ENCODE measurements at regions not wholly inside any gene's neighbourhood (a gene's known extent, or its start where the extent isn't known, plus 50 kb on each side); places are given as distances from the start of the nearest gene placed in this dataset.

- Histone ChIP-seq H3K4me3 (ENCODE audit: low read length) (no peak overlapping the region), H3K27ac (ENCODE audit: low read depth in 1 of 2, low read length in 2 of 2) (no peak overlapping the region), H3K9me3 (ENCODE audit: control insufficient read depth in 1 of 2, insufficient read depth in 1 of 2, low read length in 2 of 2) (no peaks in the 10 kb centered on the region), H3K36me3 (ENCODE audit: insufficient read depth, low read length) (no peaks in the 10 kb centered on the region), H3K27me3 (ENCODE audit: control insufficient read depth in 1 of 2, insufficient read depth in 2 of 2, low read length in 2 of 2) (peaks cover 3 to 14% of the 10 kb centered on the region in 2 experiments), H3K4me1 (ENCODE audit: insufficient read depth, low read length) (no peaks in the 10 kb centered on the region)
- no peak for DNase-seq
- POLR2A ChIA-PET, result no interaction called here
- CTCF ChIA-PET, result interaction anchor here (1.0 kb wide), 1 partner anchor 20 kb away, joined by 3 read pairs; no protein-coding TSS in a partner anchor
- no peak overlapping the region for H3K27ac Mint-ChIP-seq
- no peak overlapping the region for H3K4me3 Mint-ChIP-seq
- H3K36me3 Mint-ChIP-seq (ENCODE audit: low read depth), result no peaks in the 10 kb centered on the region
- ATAC-seq (ENCODE audit: poor library complexity), result no peak
- intact Hi-C loops (cut with DNase I, micrococcal nuclease), result no loop called here
- H3K27me3 Mint-ChIP-seq, result peaks cover 37% of the 10 kb centered on the region
- H3K4me1 Mint-ChIP-seq (ENCODE audit: low read depth), result no peaks in the 10 kb centered on the region
- TF ChIP-seq, protein P1, sequence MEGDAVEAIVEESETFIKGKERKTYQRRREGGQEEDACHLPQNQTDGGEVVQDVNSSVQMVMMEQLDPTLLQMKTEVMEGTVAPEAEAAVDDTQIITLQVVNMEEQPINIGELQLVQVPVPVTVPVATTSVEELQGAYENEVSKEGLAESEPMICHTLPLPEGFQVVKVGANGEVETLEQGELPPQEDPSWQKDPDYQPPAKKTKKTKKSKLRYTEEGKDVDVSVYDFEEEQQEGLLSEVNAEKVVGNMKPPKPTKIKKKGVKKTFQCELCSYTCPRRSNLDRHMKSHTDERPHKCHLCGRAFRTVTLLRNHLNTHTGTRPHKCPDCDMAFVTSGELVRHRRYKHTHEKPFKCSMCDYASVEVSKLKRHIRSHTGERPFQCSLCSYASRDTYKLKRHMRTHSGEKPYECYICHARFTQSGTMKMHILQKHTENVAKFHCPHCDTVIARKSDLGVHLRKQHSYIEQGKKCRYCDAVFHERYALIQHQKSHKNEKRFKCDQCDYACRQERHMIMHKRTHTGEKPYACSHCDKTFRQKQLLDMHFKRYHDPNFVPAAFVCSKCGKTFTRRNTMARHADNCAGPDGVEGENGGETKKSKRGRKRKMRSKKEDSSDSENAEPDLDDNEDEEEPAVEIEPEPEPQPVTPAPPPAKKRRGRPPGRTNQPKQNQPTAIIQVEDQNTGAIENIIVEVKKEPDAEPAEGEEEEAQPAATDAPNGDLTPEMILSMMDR (IDR thresholded peaks at IDR 0.05), result no peak
- no peaks in the 10 kb centered on the region for H3K9me3 Mint-ChIP-seq
These were observed 183.6 kb downstream of the ANXA2 start for GRCh38 chr15:60214201-60214600.

DNA sequence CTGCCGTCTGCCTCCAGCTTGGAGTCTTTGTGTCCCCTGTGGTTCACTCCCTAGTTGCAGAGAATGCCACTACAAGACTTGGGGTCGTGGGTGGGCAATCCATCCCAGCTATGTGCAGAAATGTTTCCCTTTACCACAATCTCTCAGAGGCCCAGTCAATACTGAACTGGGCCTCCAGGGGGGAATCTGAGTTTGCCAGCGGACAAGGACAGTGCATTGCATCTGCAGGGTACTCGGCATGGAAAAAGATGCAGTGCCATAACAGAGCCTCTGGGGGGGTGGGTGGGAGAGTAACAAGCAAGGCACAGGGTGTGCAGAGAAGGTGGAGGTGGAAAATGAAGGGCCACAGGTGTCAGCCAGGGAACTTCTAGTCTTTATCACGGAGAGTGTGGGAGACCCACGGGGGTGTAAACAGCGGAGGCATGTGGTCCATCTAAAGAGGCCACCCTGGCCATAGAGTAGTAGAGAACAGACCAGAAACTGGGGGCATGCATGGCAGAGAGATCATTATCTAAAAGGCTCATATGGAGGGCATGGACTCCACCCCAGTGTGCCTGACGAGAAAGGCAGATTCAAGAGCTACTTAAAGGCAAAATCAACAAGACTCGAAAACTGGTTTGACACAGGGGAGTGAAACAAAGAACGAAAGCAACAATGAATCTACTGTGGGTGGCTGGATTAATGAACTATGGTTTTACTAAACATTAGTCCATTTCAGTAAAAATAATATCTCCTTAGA is 182.4 kb downstream of the ANXA2 start:
- no peaks in the 10 kb centered on the region for H3K36me3 ChIP-seq (ENCODE audit: insufficient read depth, low read length)
- no peak overlapping the region for H3K27ac Mint-ChIP-seq
- DNase-seq, result no peak
- peaks cover 3 to 11% of the 10 kb centered on the region in 2 experiments for H3K27me3 ChIP-seq (ENCODE audit: control insufficient read depth in 1 of 2, insufficient read depth in 2 of 2, low read length in 2 of 2)
- peaks cover 29% of the 10 kb centered on the region for H3K27me3 Mint-ChIP-seq
- TF ChIP-seq, protein P1 (IDR thresholded peaks at IDR 0.05), result no peak
- H3K4me3 ChIP-seq (ENCODE audit: low read length), result no peak overlapping the region
- H3K27ac ChIP-seq (ENCODE audit: low read depth in 1 of 2, low read length in 2 of 2), result no peak overlapping the region
- ChIA-PET CTCF (interaction anchor here (1.0 kb wide), 1 partner anchor 21 kb away, joined by 3 read pairs; no protein-coding TSS in a partner anchor), POLR2A (no interaction called here)
- no peak for ATAC-seq (ENCODE audit: poor library complexity)
- no peaks in the 10 kb centered on the region for H3K9me3 ChIP-seq (ENCODE audit: control insufficient read depth in 1 of 2, insufficient read depth in 1 of 2, low read length in 2 of 2)
- no peaks in the 10 kb centered on the region for H3K4me1 ChIP-seq (ENCODE audit: insufficient read depth, low read length)
- intact Hi-C loops (cut with DNase I, micrococcal nuclease), result no loop called here
- no peaks in the 10 kb centered on the region for H3K36me3 Mint-ChIP-seq (ENCODE audit: low read depth)
- H3K9me3 Mint-ChIP-seq, result no peaks in the 10 kb centered on the region
- H3K4me3 Mint-ChIP-seq, result no peak overlapping the region
- H3K4me1 Mint-ChIP-seq (ENCODE audit: low read depth), result no peaks in the 10 kb centered on the region

GRCh38 chr15:60217161-60217560 is 180.6 kb downstream of the ANXA2 start:
- H3K9me3 ChIP-seq (ENCODE audit: control insufficient read depth in 1 of 2, insufficient read depth in 1 of 2, low read length in 2 of 2), result no peaks in the 10 kb centered on the region
- DNase-seq (no peak), ATAC-seq (ENCODE audit: poor library complexity) (no peak)
- TF ChIP-seq, protein P1 (IDR thresholded peaks at IDR 0.05), result no peak
- H3K4me1 Mint-ChIP-seq (ENCODE audit: low read depth), result no peaks in the 10 kb centered on the region
- peaks cover 3 to 6% of the 10 kb centered on the region in 2 experiments for H3K27me3 ChIP-seq (ENCODE audit: control insufficient read depth in 1 of 2, insufficient read depth in 2 of 2, low read length in 2 of 2)
- H3K4me1 ChIP-seq (ENCODE audit: insufficient read depth, low read length), result no peaks in the 10 kb centered on the region
- no peak overlapping the region for H3K27ac ChIP-seq (ENCODE audit: low read depth in 1 of 2, low read length in 2 of 2)
- H3K4me3 ChIP-seq (ENCODE audit: low read length), result no peak overlapping the region
- CTCF ChIA-PET, result no interaction called here
- H3K27ac Mint-ChIP-seq, result no peak overlapping the region
- peaks cover 26% of the 10 kb centered on the region for H3K27me3 Mint-ChIP-seq
- no peak overlapping the region for H3K4me3 Mint-ChIP-seq
- no peaks in the 10 kb centered on the region for H3K9me3 Mint-ChIP-seq
- POLR2A ChIA-PET, result no interaction called here
- no peaks in the 10 kb centered on the region for H3K36me3 ChIP-seq (ENCODE audit: insufficient read depth, low read length)
- intact Hi-C loops (cut with DNase I, micrococcal nuclease), result no loop called here
- H3K36me3 Mint-ChIP-seq (ENCODE audit: low read depth), result no peaks in the 10 kb centered on the region
